ENCODE measurements at regions not wholly inside any gene's neighbourhood (a gene's known extent, or its start where the extent isn't known, plus 50 kb on each side); places are given as distances from the start of the nearest gene placed in this dataset.

DNA sequence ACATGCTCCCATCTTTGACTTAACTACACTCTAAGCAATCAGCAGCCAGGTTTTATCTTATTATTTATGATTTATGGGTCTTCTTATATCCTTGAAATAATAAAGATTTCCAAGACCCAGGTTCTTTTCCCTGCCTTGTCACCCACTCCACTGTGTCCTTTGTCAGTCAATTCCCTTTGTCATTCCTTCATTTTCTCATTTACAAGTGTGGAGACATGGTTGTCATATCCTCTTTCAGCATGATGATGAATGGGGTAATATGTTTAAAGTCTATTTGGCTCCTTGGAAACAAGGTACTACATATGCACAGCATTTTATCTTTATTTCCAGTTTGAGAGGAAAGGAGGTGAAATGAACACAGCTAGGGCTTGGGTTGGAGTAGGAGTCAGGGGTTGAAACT lies 521.8 kb downstream of the LMO7 start:
- TF ChIP-seq, protein P1, sequence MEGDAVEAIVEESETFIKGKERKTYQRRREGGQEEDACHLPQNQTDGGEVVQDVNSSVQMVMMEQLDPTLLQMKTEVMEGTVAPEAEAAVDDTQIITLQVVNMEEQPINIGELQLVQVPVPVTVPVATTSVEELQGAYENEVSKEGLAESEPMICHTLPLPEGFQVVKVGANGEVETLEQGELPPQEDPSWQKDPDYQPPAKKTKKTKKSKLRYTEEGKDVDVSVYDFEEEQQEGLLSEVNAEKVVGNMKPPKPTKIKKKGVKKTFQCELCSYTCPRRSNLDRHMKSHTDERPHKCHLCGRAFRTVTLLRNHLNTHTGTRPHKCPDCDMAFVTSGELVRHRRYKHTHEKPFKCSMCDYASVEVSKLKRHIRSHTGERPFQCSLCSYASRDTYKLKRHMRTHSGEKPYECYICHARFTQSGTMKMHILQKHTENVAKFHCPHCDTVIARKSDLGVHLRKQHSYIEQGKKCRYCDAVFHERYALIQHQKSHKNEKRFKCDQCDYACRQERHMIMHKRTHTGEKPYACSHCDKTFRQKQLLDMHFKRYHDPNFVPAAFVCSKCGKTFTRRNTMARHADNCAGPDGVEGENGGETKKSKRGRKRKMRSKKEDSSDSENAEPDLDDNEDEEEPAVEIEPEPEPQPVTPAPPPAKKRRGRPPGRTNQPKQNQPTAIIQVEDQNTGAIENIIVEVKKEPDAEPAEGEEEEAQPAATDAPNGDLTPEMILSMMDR (IDR thresholded peaks at IDR 0.05) = no peak
- no peak for TF ChIP-seq POLR2A (IDR thresholded peaks at IDR 0.05)

All from Peyer's patch (tissue), 4 donors.